OCI-LY7 (cell line): ENCODE measurements at regions not wholly inside any gene's neighbourhood (a gene's known extent, or its start where the extent isn't known, plus 50 kb on each side); places are given as distances from the start of the nearest gene placed in this dataset.

ENCODE experiments used
- BruUV-seq: library from RNA; stranded (reverse); fragments of 400-500 nt; replicated peaks from 2 replicates; lab custom pipeline; 2021; lab: Mats Ljungman, UMichigan
- CTCF ChIA-PET: fragments of 300-600 bp; sonication (Branson Sonifier 250); formaldehyde crosslinking; loops from one replicate; lab custom pipeline; 2022; ENCODE audit warnings: antibody characterized with exemption; ENCODE audit not compliant: unreplicated experiment; lab: Charles Lee
- POLR2A ChIA-PET: fragments of 300-600 bp; sonication (Branson Sonifier 250); formaldehyde crosslinking; loops from one replicate; lab custom pipeline; 2022; ENCODE audit warnings: antibody characterized with exemption; lab: Charles Lee
- DNase-seq: peaks from one replicate; pipeline ENCODE4 v3.0.0-alpha.2; 2015; ENCODE audit warnings: low spot score
- H2AFZ ChIP-seq: fragments of 200-600 bp; sonication (generic), shearing (Covaris generic); 2 replicates; pipeline ENCODE4 v1.6.1; 2014; ENCODE audit warnings: mild to moderate bottlenecking, antibody characterized with exemption, low read length, moderate library complexity
- H3K27ac ChIP-seq: fragments of 200-600 bp; sonication (generic); 2 replicates; pipeline ENCODE4 v1.5.1; 2014; ENCODE audit warnings: mixed run types, low read depth, mild to moderate bottlenecking, moderate library complexity, low read length, inconsistent platforms; ENCODE audit not compliant: poor library complexity, severe bottlenecking
- H3K36me3 ChIP-seq: fragments of 200-600 bp; sonication (generic); 2 replicates; pipeline ENCODE4 v1.6.1; 2014; ENCODE audit warnings: mild to moderate bottlenecking, antibody characterized with exemption, low read length, moderate library complexity, mixed read lengths; ENCODE audit not compliant: insufficient read depth
- H3K4me1 ChIP-seq: fragments of 200-600 bp; sonication (generic); 2 replicates; pipeline ENCODE4 v1.5.1; 2014; ENCODE audit warnings: mild to moderate bottlenecking, low read length; ENCODE audit not compliant: insufficient read depth, poor library complexity, severe bottlenecking
- H3K4me2 ChIP-seq: fragments of 200-600 bp; sonication (generic); 2 replicates; pipeline ENCODE4 v1.6.1; 2014; ENCODE audit warnings: mild to moderate bottlenecking, low read length
- H3K4me3 ChIP-seq: fragments of 200-600 bp; sonication (generic); 2 replicates; pipeline ENCODE4 v1.5.1; 2014; ENCODE audit warnings: mild to moderate bottlenecking, low read depth, low read length; ENCODE audit not compliant: poor library complexity, severe bottlenecking
- H3K79me2 ChIP-seq: fragments of 200-600 bp; sonication (generic); 2 replicates; pipeline ENCODE4 v1.6.1; 2016; ENCODE audit warnings: low read depth, mild to moderate bottlenecking, low read length, moderate library complexity, mixed read lengths; ENCODE audit not compliant: insufficient read depth
- H3K9me2 ChIP-seq: fragments of 200-600 bp; sonication (generic); 2 replicates; pipeline ENCODE4 v1.6.1; 2016; ENCODE audit warnings: mild to moderate bottlenecking, low read length, mixed read lengths; ENCODE audit not compliant: insufficient read depth
- H3K9me3 ChIP-seq: fragments of 200-600 bp; sonication (generic); 2 replicates; pipeline ENCODE4 v1.6.1; 2014; ENCODE audit warnings: mild to moderate bottlenecking, mixed run types, low read length, mixed read lengths
- H4K20me1 ChIP-seq: fragments of 200-600 bp; sonication (generic); 2 replicates; pipeline ENCODE4 v1.6.1; 2014; ENCODE audit warnings: mild to moderate bottlenecking, antibody characterized with exemption, low read length, moderate library complexity, mixed read lengths; ENCODE audit not compliant: insufficient read depth
- EZH2phosphoT487 ChIP-seq: fragments of 200-600 bp; sonication (generic); IDR thresholded peaks from 2 replicates; pipeline ENCODE4 v1.6.1; 2018; ENCODE audit warnings: low read depth, borderline replicate concordance, mild to moderate bottlenecking, mixed run types, antibody characterized with exemption, low read length, moderate library complexity, mixed read lengths
- intact Hi-C: fragments of 100-400 bp; cut with micrococcal nuclease; formaldehyde crosslinking; loops from one replicate; pipeline ENCODE4 v1.10.0; 2022; ENCODE audit not compliant: unreplicated experiment
- TF ChIP-seq, protein P1 (sequence below): fragments of 200-600 bp; sonication (generic); conservative IDR thresholded peaks from 2 replicates; pipeline ENCODE4 v1.5.1; 2014; ENCODE audit warnings: mild to moderate bottlenecking, antibody characterized with exemption, low read length, moderate library complexity, mixed read lengths

- Histone ChIP-seq H3K4me2 (no peak overlapping the region), H4K20me1 (no peaks in the 10 kb centered on the region), H2AFZ (no peak overlapping the region), H3K27ac (no peak overlapping the region), H3K36me3 (no peaks in the 10 kb centered on the region), H3K4me1 (no peaks in the 10 kb centered on the region), H3K9me2 (no peaks in the 10 kb centered on the region), H3K79me2 (no peaks in the 10 kb centered on the region), H3K4me3 (no peak overlapping the region), H3K9me3 (no peaks in the 10 kb centered on the region)
- TF ChIP-seq EZH2phosphoT487, result no peak
- TF ChIP-seq, protein P1, sequence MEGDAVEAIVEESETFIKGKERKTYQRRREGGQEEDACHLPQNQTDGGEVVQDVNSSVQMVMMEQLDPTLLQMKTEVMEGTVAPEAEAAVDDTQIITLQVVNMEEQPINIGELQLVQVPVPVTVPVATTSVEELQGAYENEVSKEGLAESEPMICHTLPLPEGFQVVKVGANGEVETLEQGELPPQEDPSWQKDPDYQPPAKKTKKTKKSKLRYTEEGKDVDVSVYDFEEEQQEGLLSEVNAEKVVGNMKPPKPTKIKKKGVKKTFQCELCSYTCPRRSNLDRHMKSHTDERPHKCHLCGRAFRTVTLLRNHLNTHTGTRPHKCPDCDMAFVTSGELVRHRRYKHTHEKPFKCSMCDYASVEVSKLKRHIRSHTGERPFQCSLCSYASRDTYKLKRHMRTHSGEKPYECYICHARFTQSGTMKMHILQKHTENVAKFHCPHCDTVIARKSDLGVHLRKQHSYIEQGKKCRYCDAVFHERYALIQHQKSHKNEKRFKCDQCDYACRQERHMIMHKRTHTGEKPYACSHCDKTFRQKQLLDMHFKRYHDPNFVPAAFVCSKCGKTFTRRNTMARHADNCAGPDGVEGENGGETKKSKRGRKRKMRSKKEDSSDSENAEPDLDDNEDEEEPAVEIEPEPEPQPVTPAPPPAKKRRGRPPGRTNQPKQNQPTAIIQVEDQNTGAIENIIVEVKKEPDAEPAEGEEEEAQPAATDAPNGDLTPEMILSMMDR, result no peak
- ChIA-PET POLR2A (interaction anchor here (0.7 to 0.8 kb wide), 3 partner anchors 13 to 1182 kb away, joined by 3 to 5 read pairs (median 5); no protein-coding TSS in a partner anchor), CTCF (no interaction called here)
- DNase-seq, result no peak
- intact Hi-C loops, result no loop called here
- BruUV-seq, result no TSS peak
Measured at GRCh38 chr12:43151441-43151981, 400.5 kb downstream of the ADAMTS20 start.

DNA sequence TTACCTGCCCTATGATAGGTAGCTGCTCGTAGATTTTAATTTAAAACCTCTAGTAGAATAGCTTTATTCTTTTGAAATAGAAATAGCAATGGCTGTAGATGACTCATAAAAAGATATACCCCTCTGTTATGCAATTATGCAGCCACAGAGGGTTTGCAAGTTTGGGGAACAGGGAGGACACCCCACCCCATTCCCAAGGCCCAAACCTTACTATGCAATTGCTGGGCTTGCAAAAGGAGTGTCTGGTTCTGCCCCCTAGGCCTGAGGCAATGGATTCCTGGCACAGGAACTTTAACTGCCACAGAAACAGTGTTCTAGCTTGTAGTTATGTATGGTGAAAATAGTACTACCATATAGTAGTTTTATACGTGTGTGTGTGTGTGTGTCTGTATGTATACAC lies 403.3 kb downstream of the ADAMTS20 start:
- no peaks in the 10 kb centered on the region for H4K20me1 ChIP-seq
- TF ChIP-seq, protein P1, result no peak
- TF ChIP-seq EZH2phosphoT487, result no peak
- no peaks in the 10 kb centered on the region for H3K9me2 ChIP-seq
- no peaks in the 10 kb centered on the region for H3K9me3 ChIP-seq
- no peak overlapping the region for H3K4me2 ChIP-seq
- H3K79me2 ChIP-seq, result no peaks in the 10 kb centered on the region
- no peak overlapping the region for H2AFZ ChIP-seq
- intact Hi-C loops, result no loop called here
- no peak for DNase-seq
- H3K36me3 ChIP-seq, result no peaks in the 10 kb centered on the region
- no peaks in the 10 kb centered on the region for H3K4me1 ChIP-seq
- H3K4me3 ChIP-seq, result no peak overlapping the region
- ChIA-PET POLR2A (interaction anchor here (0.8 to 1.2 kb wide), 2 partner anchors 9 to 49 kb away, joined by 3 read pairs; no protein-coding TSS in a partner anchor), CTCF (no interaction called here)
- BruUV-seq, result no TSS peak
- H3K27ac ChIP-seq, result no peak overlapping the region

DNA sequence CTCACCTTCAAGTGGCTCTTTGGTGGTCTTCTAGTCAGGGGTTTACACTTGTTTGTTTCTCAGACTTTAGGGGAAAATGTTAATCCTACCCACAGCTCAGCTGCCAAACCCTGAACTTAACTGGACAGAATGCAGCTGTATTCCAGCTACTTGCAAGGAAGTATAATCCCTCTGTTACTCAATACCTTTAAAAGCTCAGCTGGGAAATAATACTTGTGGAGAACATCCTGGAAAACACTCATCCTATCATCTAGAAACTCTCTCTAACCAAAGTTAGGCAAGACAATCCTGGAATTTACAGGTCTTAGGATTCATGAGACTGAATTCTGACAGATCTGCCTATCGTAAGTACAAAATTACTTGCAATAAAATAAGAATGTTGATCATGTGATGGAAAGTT lies 404.1 kb downstream of the ADAMTS20 start:
- CTCF ChIA-PET, result no interaction called here
- H3K79me2 ChIP-seq, result no peaks in the 10 kb centered on the region
- no peak for DNase-seq
- no peak overlapping the region for H3K27ac ChIP-seq
- H3K9me3 ChIP-seq, result no peaks in the 10 kb centered on the region
- no peak overlapping the region for H2AFZ ChIP-seq
- H3K4me1 ChIP-seq, result no peaks in the 10 kb centered on the region
- POLR2A ChIA-PET, result interaction anchor here (0.5 to 1.2 kb wide), 3 partner anchors 8 to 235 kb away, joined by 3 to 4 read pairs (median 3); no protein-coding TSS in a partner anchor
- no peaks in the 10 kb centered on the region for H3K9me2 ChIP-seq
- TF ChIP-seq, protein P1, result no peak
- TF ChIP-seq EZH2phosphoT487, result no peak
- no peaks in the 10 kb centered on the region for H4K20me1 ChIP-seq
- intact Hi-C loops, result no loop called here
- H3K4me2 ChIP-seq, result no peak overlapping the region
- no peaks in the 10 kb centered on the region for H3K36me3 ChIP-seq
- H3K4me3 ChIP-seq, result no peak overlapping the region
- no TSS peak for BruUV-seq
